ENCODE measurements at regions not wholly inside any gene's neighbourhood (a gene's known extent, or its start where the extent isn't known, plus 50 kb on each side); places are given as distances from the start of the nearest gene placed in this dataset.

DNA sequence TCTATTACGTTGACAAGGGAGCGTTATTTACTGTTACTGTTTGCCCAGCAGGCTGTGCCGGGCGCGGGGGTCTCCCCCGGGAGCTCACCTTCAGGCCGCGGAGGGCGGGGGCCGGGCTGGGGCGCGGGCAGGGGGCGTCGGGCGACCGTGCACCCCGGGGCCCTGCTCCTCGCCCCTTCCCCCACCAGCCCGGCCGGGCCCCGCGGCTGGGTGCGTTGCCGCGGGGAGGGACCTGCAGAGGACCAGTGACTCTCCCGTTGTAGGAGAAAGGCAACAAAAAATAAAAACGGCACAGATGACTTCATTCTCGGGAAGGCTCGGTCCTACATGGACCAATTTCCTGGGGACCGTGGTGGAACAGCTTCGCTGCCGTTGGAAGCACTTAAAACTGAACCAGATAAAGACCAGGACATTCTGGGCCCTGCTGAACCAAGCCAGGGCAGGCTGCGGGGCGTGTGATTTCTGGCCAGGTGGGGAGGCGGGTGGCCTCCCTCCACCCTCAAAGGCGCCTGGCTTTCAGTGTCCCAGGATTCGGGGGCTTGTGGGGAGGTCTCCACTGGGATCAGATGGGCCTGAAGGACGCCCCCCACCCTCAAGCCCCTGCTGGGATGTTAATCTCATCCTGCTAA, 57.4 kb downstream of the IGLL1 start:
- DNase-seq (ENCODE audit: low spot score), result no peak

DNA sequence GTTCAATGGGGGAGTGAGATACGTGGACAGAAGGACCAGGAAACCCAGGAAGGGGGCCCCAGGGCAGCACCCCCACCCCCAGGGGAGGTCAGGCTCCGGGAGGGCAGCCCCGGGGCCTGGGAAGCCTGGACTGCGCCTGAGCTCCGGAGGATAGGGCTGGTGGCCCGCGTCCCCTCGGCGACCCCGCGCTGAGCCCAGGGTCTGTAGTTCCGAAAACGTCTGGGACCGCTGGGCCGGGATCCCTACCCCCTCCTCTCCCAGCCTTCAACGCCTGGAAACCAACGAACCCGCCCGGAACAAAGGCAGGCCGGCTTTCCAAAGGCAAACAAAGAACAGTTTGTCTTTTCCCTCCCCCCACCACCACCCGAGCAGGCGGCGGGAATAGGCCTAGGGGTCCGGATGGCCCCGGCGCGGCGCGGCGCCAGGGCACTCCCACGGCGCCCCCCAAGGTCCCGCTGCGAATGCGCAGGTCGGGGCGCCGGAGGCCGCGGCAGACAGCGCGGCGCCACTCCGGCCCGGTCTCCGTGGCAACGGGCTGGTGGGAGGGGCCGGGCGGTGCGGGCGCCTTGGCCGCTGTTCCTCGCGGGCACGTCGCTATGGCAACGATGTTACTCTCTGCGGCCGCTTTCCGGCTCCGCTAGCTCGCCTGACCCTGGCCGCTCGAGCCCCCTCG, 58.5 kb downstream of the IGLL1 start:
- DNase-seq (ENCODE audit: low spot score), result peak; percentile 89

DNA sequence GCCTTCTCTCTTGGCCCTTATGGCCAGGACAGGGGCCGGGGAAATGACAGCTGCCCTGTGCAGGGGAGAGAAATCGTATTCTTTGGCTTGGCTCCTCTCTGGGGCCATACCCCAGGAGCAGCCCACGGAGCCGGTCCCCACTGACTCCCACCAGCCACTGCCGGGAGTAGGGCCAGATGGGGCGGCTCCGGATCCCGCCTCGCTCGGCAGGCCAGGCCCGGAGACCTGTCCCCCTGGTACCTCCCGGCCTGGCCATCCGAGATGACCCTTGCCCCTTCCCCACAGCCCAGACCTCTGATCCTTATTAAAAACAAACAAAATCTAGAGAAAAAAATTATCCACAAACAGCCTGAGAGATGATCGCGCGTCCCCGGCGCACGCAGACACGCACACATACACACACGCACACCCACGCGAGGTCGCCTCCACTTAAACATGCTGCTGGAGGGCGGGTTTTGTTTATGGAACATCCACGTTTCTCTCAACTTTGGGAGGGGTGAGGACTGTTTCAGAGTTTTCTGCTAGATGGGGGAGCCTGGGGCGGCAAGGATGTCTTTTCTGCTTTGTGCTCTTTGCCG, 59.1 kb downstream of the IGLL1 start:
- DNase-seq (ENCODE audit: low spot score), result no peak

DNA sequence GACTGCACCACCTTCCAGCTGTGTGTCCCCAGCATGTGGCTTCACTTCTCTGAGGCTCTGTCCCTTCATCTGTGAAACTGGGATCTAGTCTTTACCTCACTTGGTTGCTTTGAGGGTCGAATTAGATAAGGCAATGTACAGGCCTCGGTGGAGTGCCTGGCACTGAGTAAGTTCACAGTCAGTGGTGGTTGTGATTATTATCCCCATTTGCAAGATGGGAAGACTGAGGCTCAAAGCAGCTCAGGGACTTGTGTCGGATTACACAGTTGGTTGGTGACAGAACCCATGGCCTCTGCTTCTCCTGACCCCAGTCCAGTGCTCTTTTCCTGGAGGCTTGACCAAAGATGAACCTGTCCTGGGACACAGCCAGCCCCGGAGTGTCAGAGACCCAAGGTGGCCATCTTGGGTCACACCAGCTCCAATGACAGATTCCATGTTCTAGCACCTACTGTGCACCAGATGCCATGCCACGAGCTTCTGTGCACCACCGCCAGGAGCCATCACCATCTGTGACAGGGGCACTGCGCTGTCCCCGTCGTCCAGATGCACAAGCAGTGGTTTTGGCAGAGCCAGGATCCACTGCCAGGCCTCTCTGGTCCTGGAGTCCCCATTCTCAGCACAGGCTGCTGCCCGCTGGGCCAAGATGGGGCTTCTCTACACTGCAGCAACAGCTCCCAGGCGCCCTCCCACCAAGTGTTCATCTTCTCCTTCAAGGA, 60.5 kb downstream of the IGLL1 start:
- no peak for DNase-seq (ENCODE audit: low spot score)

DNA sequence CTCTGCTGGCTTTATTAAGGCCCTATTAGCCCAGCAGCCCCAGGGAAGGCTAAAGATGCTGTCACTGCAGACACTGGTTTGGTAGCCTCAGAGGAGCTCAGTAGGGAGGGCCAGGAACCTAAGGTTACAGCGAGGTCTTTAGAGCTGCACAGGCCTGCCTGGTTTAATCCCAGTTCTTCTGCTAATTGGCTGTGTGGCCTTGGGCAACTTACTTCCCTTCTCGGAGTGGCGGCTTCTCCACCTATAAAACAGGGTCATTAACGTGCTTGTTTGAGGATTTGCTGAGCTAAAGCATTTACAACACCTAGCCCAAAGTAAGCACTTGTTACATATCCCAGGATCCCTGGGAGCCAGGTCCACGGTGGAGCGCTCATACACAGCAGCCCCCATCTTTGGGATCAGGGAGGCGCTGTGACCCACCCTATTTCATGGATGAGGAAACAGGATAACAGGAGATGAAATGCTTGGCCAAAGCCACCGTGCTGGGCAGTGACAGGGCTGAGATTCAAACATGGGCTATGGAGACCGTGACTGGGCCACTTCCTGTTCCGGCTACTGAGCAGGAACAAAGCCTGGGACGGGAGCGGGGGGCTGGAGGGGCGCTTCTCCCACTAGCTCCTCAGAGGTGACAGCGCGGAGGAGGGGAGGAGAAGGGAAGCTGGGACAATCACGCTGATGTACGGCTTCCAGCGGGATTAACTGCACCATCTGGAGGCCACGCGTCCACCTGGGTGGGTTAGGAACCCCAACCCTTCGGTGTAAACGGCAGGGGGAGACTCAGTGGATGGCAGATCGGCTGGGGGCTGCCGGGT, 61.5 kb downstream of the IGLL1 start:
- DNase-seq (ENCODE audit: low spot score), result no peak

DNA sequence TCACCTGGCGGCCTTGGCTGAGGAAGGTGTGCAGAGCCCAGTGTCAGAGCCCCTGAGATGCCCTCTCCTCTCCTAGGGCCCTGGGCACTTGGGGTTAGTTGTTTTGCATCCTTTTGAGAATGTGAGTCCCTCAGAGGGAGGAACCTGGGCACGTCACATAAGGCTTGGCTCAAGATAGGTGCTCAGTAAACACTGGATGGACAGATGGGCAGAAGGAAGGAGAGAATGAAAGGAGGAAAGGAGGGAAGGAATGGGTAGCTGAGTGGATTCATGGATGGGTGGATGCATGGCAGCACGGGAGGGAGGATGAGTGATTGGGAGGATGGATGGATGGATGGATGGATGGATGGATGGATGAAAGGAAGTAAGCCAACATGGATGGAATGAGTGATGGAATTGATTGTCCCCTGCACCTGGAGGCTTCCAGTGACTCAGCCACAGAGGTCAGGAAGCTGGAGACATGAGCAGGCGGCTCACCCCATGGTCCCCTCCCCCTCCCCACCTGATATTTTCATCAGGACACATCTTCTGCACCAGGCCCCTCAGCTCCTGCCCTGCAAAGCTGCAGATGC, 62.2 kb downstream of the IGLL1 start:
- DNase-seq (ENCODE audit: low spot score), result no peak

DNA sequence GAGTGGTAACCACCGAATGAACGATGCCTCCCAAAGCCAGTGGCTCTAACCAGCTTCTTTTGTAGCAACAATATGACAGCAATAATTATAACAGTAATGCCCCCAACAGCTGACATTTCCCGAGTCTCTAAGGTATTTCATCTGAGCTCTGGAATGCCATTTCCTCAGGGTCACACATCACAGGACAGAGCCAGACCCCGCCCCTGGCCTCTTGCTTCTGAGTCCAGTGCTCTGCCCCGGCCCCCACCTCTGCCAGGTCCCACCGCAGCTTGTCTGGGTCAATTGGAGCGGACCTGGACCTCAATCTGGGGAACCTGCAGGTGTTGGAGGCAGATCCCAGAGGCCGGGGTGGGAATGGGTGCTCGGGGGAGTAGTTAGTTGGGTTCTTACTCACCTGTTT, 63.8 kb downstream of the IGLL1 start:
- no peak for DNase-seq (ENCODE audit: low spot score)

DNA sequence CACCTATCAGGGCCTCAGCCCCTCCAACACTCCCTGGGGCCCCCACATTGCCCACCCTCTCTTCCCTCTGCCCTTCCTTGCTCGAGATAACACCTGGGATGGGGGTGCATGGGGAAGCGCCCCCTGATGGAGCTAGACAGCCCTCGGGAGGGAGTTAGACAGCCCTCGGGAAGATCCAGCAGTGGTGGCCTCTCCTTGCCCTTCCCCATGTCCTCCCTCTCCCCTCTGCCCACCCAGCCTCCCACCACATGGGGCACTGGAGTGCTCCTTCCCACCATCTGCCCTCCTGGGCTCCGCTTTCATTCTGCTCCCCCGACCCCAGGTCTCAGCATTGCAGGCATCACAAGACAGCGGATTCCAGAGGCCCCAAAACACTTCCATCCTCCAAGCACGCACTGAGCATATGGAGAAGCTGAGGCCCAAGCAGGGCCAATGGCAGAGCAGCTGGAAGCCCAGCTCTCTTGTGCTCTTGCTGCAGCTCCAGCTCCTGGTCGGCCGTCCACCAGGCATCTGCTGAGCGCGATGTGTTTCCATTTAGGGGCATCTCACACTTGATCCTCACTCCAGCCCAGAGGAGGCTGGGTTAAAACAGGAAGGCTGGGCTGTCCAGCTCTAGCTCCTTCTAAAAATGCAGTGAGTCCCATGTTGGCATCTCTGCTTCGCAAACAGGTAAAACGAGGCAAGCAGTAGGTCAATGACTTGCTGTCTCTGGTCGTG, 65.6 kb downstream of the IGLL1 start:
- no peak for DNase-seq (ENCODE audit: low spot score)

DNA sequence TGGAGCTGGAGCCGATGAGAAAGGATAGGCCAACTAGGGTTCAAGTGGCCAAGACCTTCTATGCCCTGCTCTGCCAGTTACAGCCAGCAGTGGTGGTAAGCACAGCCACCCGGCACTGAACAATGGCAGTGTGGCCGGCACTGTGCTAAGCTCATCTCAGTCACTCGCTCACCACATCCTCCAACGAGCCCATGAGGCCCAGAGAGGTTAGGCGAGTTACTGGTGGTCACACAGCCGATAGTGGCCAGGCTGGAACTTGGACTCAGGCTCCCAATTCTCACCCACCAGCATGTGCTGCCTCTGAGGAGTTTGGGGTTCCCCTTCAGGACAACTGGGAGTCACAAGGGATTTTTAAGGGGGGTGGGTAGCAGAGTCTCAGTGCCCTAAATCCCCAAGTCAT, 66.4 kb downstream of the IGLL1 start:
- DNase-seq (ENCODE audit: low spot score), result no peak

DNA sequence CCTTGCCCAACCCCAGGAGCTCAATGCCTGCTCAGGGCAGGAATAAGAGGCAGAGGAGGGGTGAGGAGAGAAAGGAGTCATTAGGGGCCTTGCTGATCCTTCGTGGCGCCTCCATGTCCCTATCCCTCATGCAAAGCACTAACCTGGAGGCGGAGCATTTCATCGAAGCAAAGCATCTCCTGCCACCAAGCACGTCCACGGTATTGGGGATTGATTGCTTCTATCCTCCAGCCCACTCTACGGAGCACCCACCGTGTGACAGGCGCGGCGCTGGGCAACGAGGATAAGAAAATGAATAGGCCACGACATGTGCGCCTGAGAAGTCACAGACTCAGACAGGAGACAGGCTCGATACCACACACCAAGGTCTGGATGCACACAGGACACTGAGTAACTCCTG, 67.0 kb downstream of the IGLL1 start:
- DNase-seq (ENCODE audit: low spot score), result no peak

DNA sequence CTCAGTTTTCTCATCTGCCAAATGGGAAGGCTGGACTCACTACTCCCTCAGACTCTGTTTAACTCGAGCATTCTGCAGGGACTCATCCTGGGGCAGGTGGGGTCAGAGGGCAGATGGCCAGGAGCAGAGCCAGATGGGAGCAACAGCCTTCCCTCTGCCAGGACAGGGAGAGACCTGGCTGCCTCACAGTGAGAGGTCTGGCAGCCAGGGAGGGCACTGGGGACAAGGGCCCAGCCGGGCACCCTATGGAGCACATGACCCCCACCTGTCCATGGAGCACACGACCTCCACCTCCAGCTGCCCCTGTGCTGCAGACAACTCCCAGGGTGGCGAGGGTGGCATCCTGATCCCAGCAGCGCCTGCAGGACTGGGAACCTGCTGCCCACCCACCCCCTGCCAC, 67.4 kb downstream of the IGLL1 start:
- DNase-seq (ENCODE audit: low spot score), result no peak

DNA sequence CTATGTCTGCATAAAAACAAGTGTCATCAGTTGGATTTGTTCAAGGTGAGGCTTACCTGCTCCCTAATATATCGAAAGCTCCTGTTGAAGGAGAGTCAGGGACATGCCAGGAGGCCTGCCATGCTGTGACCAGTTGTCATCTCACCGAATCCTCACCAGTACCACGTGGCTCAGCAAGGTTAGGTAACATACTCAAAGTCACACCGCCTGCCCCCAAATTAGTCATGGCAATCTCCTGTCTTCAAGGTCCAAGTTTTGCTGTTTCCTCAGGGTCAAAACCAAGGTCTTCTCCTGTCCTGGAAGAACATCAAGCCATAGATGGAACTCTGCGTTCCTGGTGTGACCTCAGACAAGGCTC, 67.8 kb downstream of the IGLL1 start:
- DNase-seq (ENCODE audit: low spot score), result no peak

DNA sequence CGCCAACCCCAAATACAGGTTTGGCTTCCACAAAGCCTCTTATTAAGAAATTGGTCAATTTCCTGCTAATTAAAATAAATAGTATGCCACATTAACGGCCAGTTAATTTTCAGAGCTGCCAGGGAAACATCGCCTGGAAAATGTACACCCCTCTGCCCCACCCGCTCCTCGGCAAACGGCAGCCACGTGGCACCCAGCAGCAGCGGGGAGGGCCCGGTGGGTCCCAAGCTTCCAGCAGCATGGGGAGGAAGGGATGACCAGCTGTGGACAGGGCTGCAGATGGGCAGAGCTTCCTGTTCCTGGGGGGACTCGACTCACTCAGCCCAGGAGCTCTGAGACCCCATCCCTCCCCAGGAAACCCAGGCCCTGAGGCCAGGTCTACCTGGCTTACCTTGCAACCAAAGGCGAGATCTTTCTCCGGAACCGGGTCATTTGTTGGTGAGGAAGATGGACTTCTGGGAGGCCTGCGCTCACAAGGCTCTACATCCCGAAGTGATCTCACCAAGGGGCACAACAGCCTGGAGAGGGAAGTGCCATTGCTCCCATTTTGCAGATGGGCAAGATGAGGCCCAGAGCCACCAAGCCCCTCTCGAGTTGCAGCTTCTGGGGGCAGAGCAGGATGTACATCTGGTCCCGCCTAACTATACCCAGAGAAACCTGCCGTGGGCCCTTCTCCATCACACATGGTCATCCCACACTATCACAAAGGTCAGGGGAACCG, 68.3 kb downstream of the IGLL1 start:
- no peak for DNase-seq (ENCODE audit: low spot score)

DNA sequence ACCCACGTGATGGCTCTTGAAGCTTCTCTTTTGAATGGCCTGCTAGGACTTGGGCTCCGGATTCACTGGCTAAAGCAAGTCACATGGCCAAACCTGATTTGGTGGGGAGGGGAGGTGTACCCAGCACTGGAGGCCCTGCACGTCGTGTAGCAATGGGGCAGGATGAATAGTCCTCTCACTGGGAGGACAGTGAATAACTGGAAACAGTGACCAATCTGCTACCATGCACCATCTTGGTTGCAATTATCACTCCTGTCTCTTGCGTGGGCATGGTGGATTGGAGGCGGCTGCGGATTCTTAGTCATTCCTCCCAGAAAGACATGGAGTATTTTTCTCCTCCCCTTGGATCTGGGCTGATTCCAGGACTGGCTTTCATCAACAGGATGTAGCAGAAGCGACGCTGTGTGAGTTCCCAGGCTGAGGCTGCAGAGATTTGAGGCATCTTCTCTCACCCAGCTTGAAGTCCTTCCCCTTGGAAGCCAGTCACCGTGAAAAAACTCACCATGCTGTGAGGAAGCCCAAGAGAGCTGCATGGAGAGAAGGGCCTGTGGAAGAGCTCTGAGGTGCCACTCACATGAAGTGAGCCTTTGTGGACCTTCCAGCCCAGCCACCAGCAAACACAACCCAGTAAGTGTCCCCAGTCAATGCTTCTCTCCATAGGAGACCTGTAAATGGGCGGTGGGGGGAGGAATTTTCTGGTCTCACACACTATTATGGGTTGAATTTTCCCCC, 70.4 kb downstream of the IGLL1 start:
- DNase-seq (ENCODE audit: low spot score), result no peak

DNA sequence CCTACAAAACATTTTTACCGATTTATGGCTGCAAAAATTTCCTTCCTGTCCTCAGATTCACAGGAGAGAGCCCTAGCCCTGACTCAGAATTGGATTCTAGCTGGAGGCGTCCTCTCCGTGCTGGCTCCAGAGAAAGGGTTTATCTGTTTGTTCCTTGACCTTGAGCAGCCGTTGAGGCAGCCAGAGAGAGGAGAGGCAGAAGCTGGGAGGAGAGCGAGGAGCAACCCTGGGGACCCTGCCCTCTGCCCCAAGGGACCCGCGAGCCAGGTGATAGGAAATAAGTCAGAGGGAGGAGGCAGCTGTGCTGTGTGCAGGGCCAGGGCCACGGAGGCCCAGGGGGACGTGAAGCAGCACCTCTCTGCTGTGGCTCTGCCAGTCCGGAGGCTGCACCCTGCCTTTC, 75.6 kb downstream of the IGLL1 start:
- DNase-seq (ENCODE audit: low spot score), result no peak

DNA sequence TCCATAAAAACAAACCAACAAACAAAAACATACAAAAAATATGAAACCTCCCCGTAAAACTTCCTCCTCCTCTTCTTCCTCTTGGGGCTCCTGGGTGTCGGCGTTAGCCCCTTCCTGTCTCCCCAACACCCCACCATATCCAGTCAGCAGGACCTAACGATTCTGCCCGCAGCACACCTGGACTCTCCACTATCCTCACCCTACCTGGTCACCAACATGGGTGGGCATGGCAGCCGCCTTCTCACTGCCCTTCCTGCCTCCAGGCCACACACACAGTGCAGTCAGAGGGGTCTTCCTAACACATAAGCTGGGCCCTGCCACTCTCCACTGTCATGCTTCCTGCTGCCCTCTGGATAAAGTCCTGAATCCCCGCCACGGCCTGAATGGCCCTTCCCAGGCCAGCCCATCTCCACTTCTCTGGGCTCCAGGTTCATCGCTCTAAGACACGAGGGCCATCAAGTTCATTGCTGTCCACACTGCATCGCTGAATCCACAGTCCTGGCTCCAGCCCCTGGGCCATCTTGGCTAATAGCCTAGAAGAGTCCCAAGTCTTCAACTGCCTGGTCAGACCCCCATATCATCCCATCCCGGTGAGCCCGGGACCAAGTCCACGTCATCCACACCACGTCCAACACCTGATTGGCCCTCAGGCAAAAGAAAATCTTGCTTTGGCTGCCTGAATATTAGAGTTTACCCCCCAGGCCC, 76.2 kb downstream of the IGLL1 start:
- no peak for DNase-seq (ENCODE audit: low spot score)

DNA sequence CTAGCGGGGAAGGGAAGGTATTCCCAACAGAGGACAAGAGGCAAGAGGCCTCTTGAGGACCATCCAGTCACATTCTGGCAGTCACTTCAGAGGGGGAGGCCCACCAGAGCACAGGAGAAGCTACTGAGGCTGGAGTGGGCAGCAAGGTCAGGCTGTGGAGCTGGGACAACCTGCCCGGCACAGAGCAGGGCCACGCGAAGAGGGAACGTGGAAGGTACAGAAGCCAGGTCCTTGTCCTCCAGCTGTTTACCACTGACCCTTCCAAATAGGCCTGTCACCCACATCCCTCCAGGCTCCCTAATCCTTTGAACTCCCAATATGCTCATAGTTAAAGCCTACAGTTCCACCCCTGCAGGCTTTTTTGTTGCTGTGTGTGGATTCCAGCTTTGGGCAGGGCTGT, 76.9 kb downstream of the IGLL1 start:
- DNase-seq (ENCODE audit: low spot score), result no peak

DNA sequence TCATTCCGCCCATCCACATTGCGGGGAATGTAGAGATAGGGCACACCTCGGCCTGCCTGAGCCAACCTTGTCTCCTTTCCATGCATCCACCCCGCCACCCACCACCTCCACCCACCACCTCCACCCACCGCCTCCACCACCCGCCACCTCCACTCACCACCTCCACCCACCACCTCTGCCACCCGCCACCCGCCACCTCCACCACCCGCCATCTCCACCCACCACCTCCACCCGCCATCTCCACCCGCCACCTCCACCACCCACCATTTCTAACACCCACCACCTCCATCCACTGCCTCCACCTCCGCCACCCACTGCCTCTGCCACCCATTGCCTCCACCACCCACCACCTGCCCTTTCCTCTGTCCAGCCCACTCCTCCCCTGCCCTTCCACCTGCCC, 78.4 kb downstream of the IGLL1 start:
- no peak for DNase-seq (ENCODE audit: low spot score)

DNA sequence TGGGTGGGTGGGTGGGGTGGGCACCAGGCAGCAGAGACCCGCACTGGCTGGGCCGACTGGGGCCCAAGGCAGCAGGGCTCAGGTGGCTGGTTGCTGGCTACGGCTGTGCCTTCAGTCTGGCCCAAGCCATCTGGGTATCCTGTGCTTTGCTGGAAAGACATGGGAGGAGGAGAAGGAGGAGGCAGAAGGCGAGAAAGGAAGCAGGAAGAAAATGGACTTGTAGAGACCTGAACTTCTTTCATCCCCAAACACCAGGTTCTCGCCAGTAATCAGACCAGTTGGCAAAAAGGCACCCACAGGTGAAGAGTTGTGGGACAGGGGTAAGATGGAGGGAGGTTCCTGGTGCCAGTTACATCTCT, 78.8 kb downstream of the IGLL1 start:
- no peak for DNase-seq (ENCODE audit: low spot score)
